ENCODE measurements at regions not wholly inside any gene's neighbourhood (a gene's known extent, or its start where the extent isn't known, plus 50 kb on each side); places are given as distances from the start of the nearest gene placed in this dataset.
"Not testable (repeated sequence)": the region's sequence is repeated elsewhere in the genome, so short reads cannot be mapped to it uniquely, and the experiment has no call there.

DNA sequence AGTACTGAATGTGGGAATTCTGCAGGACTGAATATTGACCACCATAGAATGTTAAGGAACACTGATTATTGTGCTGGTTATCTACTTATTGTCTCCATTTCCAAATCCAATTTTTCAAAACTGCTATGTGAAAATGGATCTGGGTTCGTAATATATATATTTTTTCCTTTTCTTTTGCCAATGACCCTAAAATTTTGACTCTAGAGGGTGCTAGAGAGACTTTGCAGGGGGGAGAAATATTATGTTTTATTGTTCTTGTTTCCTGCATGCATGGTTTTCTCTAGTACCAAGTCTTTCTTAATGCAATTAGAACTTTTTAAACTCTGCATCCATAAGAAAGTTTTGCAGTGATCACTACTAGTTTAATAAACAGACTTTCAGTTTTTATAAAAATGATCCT is 1256.9 kb downstream of the BRINP3 start:
- no peaks in the 10 kb centered on the region for H3K27me3 ChIP-seq (ENCODE audit: control insufficient read depth in 4 of 4, insufficient read depth in 4 of 4, low read length in 3 of 4)
- TF ChIP-seq TAF1 (conservative IDR thresholded peaks at IDR 0.05) (no peak), RAD21 (IDR thresholded peaks at IDR 0.05) (peak; percentile 39 to 40)
- 43% methylated on average over 1 of the region's 1 CpG for WGBS
- H3K4me3 ChIP-seq (ENCODE audit: low read depth in 1 of 3, low read length in 3 of 3): no peak overlapping the region
- no peak for DNase-seq (ENCODE audit: low spot score)
- no peaks in the 10 kb centered on the region for H3K4me1 ChIP-seq (ENCODE audit: control insufficient read depth in 4 of 4, insufficient read depth in 4 of 4, low read length in 3 of 4)
- no peaks in the 10 kb centered on the region for H3K36me3 ChIP-seq (ENCODE audit: control insufficient read depth in 4 of 4, insufficient read depth in 3 of 4, low read depth in 1 of 4, low read length in 3 of 4)
- H3K9me3 ChIP-seq (ENCODE audit: control insufficient read depth in 4 of 4, low read length in 3 of 4): no peaks in the 10 kb centered on the region
- H3K27ac ChIP-seq (ENCODE audit: low read depth in 1 of 2, low read length in 2 of 2): no peak overlapping the region
- H3K9ac ChIP-seq (ENCODE audit: low read depth in 1 of 2, low read length in 2 of 2): no peak overlapping the region

DNA sequence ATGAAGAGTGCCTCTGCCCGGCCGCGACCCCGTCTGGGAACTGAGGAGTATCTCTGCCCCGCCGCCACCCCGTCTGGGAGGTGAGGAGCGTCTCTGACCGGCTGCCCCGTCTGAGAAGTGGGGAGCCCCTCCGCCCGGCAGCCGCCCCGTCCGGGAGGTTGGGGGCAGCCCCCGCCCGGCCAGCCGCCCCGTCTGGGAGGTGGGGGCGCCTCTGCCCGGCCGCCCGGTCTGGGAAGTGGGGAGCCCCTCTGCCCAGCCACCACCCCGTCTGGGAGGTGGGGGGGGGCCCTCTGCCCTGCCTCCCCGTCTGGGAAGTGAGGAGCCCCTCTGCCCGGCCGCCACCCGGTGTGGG is 1251.9 kb downstream of the BRINP3 start:
- not testable (repeated sequence) for H3K9ac ChIP-seq (ENCODE audit: low read depth in 1 of 2, low read length in 2 of 2); H3K27me3 ChIP-seq (ENCODE audit: control insufficient read depth in 4 of 4, insufficient read depth in 4 of 4, low read length in 3 of 4); H3K4me1 ChIP-seq (ENCODE audit: control insufficient read depth in 4 of 4, insufficient read depth in 4 of 4, low read length in 3 of 4); H3K27ac ChIP-seq (ENCODE audit: low read depth in 1 of 2, low read length in 2 of 2); H3K36me3 ChIP-seq (ENCODE audit: control insufficient read depth in 4 of 4, insufficient read depth in 3 of 4, low read depth in 1 of 4, low read length in 3 of 4); H3K4me3 ChIP-seq (ENCODE audit: low read depth in 1 of 3, low read length in 3 of 3); H3K9me3 ChIP-seq (ENCODE audit: control insufficient read depth in 4 of 4, low read length in 3 of 4); DNase-seq (ENCODE audit: low spot score)
- 95% methylated on average over 28 of the region's 28 CpGs for WGBS

DNA sequence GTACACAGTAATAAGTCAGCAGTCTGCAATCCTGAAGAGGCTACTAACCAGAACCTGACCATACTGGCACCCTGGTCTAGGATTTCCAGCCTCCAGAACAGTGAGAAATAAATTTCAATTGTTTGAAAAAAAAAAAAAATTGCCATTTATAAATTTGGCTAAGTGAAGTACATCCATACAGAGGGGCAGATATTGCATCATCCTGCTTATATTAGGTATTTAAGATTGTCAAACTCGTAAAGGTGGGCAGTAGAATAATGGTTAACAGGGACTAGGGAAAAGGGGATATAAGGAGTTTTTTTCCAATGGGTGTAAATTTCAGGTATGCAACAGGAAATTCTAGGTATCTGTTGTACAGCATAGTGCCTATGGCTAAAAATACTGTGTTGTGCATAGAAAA is 1250.9 kb downstream of the BRINP3 start:
- no peak for DNase-seq (ENCODE audit: low spot score)
- 78% methylated on average over 1 of the region's 1 CpG for WGBS
- no peaks in the 10 kb centered on the region for H3K27me3 ChIP-seq (ENCODE audit: control insufficient read depth in 4 of 4, insufficient read depth in 4 of 4, low read length in 3 of 4)
- H3K4me1 ChIP-seq (ENCODE audit: control insufficient read depth in 4 of 4, insufficient read depth in 4 of 4, low read length in 3 of 4): no peaks in the 10 kb centered on the region
- no peak overlapping the region for H3K27ac ChIP-seq (ENCODE audit: low read depth in 1 of 2, low read length in 2 of 2)
- H3K36me3 ChIP-seq (ENCODE audit: control insufficient read depth in 4 of 4, insufficient read depth in 3 of 4, low read depth in 1 of 4, low read length in 3 of 4): no peaks in the 10 kb centered on the region
- no peak overlapping the region for H3K4me3 ChIP-seq (ENCODE audit: low read depth in 1 of 3, low read length in 3 of 3)
- no peak overlapping the region for H3K9ac ChIP-seq (ENCODE audit: low read depth in 1 of 2, low read length in 2 of 2)
- no peaks in the 10 kb centered on the region for H3K9me3 ChIP-seq (ENCODE audit: control insufficient read depth in 4 of 4, low read length in 3 of 4)
- TF ChIP-seq NR2F2 (IDR thresholded peaks at IDR 0.05): no peak
- TF ChIP-seq SP1 (IDR thresholded peaks at IDR 0.05): no peak
- TF ChIP-seq, protein P1, sequence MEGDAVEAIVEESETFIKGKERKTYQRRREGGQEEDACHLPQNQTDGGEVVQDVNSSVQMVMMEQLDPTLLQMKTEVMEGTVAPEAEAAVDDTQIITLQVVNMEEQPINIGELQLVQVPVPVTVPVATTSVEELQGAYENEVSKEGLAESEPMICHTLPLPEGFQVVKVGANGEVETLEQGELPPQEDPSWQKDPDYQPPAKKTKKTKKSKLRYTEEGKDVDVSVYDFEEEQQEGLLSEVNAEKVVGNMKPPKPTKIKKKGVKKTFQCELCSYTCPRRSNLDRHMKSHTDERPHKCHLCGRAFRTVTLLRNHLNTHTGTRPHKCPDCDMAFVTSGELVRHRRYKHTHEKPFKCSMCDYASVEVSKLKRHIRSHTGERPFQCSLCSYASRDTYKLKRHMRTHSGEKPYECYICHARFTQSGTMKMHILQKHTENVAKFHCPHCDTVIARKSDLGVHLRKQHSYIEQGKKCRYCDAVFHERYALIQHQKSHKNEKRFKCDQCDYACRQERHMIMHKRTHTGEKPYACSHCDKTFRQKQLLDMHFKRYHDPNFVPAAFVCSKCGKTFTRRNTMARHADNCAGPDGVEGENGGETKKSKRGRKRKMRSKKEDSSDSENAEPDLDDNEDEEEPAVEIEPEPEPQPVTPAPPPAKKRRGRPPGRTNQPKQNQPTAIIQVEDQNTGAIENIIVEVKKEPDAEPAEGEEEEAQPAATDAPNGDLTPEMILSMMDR (IDR thresholded peaks at IDR 0.05; ENCODE audit: low read depth, low read length, missing input control): no peak
- TF ChIP-seq RAD21 (IDR thresholded peaks at IDR 0.05): no peak
- TF ChIP-seq HNF4A (conservative IDR thresholded peaks at IDR 0.05): no peak
- TF ChIP-seq FOXA2 (IDR thresholded peaks at IDR 0.05): no peak
- TF ChIP-seq YY1 (IDR thresholded peaks at IDR 0.05): no peak
- TF ChIP-seq EGR1 (IDR thresholded peaks at IDR 0.05; ENCODE audit: low read depth in 2 of 2): no peak
- no peak for TF ChIP-seq GABPA (IDR thresholded peaks at IDR 0.05 in 1 of 2, conservative IDR thresholded peaks at IDR 0.05 in 1 of 2)

DNA sequence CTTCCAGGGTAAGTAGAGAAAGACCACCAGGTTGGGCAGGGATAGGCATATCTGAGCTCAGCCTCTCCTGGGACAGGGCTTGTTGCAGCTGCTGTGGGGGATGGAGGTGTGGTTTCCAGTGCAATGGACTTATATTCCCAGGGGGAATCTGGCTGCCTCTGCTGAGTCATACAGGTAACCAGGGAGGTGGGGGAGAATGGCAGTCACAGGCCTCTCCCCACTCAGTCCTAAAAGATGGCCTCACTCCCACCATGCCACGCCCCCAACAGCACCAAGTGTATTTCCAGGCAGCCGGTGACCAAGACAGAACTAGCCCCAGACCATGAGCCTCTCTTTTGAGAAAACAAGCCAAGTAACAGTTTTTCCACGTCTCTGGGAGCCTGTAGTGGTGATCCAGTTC is 1240.7 kb downstream of the BRINP3 start:
- TF ChIP-seq SP1 (IDR thresholded peaks at IDR 0.05) (no peak), TAF1 (conservative IDR thresholded peaks at IDR 0.05) (no peak), HNF4A (conservative IDR thresholded peaks at IDR 0.05) (no peak), EGR1 (IDR thresholded peaks at IDR 0.05; ENCODE audit: low read depth in 2 of 2) (no peak)
- TF ChIP-seq, protein P2, sequence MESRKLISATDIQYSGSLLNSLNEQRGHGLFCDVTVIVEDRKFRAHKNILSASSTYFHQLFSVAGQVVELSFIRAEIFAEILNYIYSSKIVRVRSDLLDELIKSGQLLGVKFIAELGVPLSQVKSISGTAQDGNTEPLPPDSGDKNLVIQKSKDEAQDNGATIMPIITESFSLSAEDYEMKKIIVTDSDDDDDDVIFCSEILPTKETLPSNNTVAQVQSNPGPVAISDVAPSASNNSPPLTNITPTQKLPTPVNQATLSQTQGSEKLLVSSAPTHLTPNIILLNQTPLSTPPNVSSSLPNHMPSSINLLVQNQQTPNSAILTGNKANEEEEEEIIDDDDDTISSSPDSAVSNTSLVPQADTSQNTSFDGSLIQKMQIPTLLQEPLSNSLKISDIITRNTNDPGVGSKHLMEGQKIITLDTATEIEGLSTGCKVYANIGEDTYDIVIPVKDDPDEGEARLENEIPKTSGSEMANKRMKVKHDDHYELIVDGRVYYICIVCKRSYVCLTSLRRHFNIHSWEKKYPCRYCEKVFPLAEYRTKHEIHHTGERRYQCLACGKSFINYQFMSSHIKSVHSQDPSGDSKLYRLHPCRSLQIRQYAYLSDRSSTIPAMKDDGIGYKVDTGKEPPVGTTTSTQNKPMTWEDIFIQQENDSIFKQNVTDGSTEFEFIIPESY (IDR thresholded peaks at IDR 0.05): no peak
- TF ChIP-seq, protein P3, sequence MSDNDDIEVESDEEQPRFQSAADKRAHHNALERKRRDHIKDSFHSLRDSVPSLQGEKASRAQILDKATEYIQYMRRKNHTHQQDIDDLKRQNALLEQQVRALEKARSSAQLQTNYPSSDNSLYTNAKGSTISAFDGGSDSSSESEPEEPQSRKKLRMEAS (IDR thresholded peaks at IDR 0.05): no peak
- H3K9ac ChIP-seq (ENCODE audit: low read depth in 1 of 2, low read length in 2 of 2): no peak overlapping the region
- 74% methylated on average over 3 of the region's 3 CpGs for WGBS
- no peaks in the 10 kb centered on the region for H3K27me3 ChIP-seq (ENCODE audit: control insufficient read depth in 4 of 4, insufficient read depth in 4 of 4, low read length in 3 of 4)
- no peaks in the 10 kb centered on the region for H3K36me3 ChIP-seq (ENCODE audit: control insufficient read depth in 4 of 4, insufficient read depth in 3 of 4, low read depth in 1 of 4, low read length in 3 of 4)
- peaks cover 0 to 1% (median 0%) of the 10 kb centered on the region in 4 donors for H3K9me3 ChIP-seq (ENCODE audit: control insufficient read depth in 4 of 4, low read length in 3 of 4)
- H3K4me1 ChIP-seq (ENCODE audit: control insufficient read depth in 4 of 4, insufficient read depth in 4 of 4, low read length in 3 of 4): no peaks in the 10 kb centered on the region
- no peak overlapping the region for H3K4me3 ChIP-seq (ENCODE audit: low read depth in 1 of 3, low read length in 3 of 3)
- DNase-seq (ENCODE audit: low spot score): no peak
- no peak overlapping the region for H3K27ac ChIP-seq (ENCODE audit: low read depth in 1 of 2, low read length in 2 of 2)

All from liver (tissue), 8 donors.